Activated naive CD8-positive, alpha-beta T cell treated with anti-CD3 and anti-CD28 coated beads for 36 hours (primary cell): ENCODE measurements at regions not wholly inside any gene's neighbourhood (a gene's known extent, or its start where the extent isn't known, plus 50 kb on each side); places are given as distances from the start of the nearest gene placed in this dataset.

ENCODE experiments used
- DNase-seq: peaks from one replicate; pipeline ENCODE4 v3.0.0; 2021
- H3K27ac Mint-ChIP-seq: one replicate; pipeline ENCODE4 v1.8.0; 2022; ENCODE audit warnings: mild to moderate bottlenecking, moderate library complexity, mixed read lengths
- H3K27me3 Mint-ChIP-seq: one replicate; pipeline ENCODE4 v1.8.0; 2022; ENCODE audit warnings: mild to moderate bottlenecking, mixed read lengths
- H3K36me3 Mint-ChIP-seq: one replicate; pipeline ENCODE4 v1.8.0; 2021; ENCODE audit warnings: mild to moderate bottlenecking, mixed read lengths
- H3K4me1 Mint-ChIP-seq: one replicate; pipeline ENCODE4 v1.8.0; 2021; ENCODE audit warnings: mixed read lengths
- H3K4me3 Mint-ChIP-seq: one replicate; pipeline ENCODE4 v1.8.0; 2022; ENCODE audit warnings: mild to moderate bottlenecking, moderate library complexity, mixed read lengths
- H3K9me3 Mint-ChIP-seq: one replicate; pipeline ENCODE4 v1.8.0; 2022; ENCODE audit warnings: mixed read lengths

GRCh38 chr18:1458547-1458946 lies 553.9 kb downstream of the ADCYAP1 start:
- H3K27ac Mint-ChIP-seq, result no peak overlapping the region
- H3K4me3 Mint-ChIP-seq, result no peak overlapping the region
- H3K36me3 Mint-ChIP-seq, result no peaks in the 10 kb centered on the region
- H3K27me3 Mint-ChIP-seq, result no peaks in the 10 kb centered on the region
- DNase-seq, result no peak
- peaks cover 11% of the 10 kb centered on the region for H3K9me3 Mint-ChIP-seq
- H3K4me1 Mint-ChIP-seq, result no peaks in the 10 kb centered on the region

GRCh38 chr18:1463981-1464380 lies 559.3 kb downstream of the ADCYAP1 start:
- peaks cover 6% of the 10 kb centered on the region for H3K9me3 Mint-ChIP-seq
- H3K27ac Mint-ChIP-seq, result no peak overlapping the region
- H3K36me3 Mint-ChIP-seq, result no peaks in the 10 kb centered on the region
- no peaks in the 10 kb centered on the region for H3K27me3 Mint-ChIP-seq
- DNase-seq, result no peak
- H3K4me3 Mint-ChIP-seq, result no peak overlapping the region
- no peaks in the 10 kb centered on the region for H3K4me1 Mint-ChIP-seq

GRCh38 chr18:1464444-1465217 lies 560.0 kb downstream of the ADCYAP1 start:
- no peaks in the 10 kb centered on the region for H3K4me1 Mint-ChIP-seq
- DNase-seq, result no peak
- H3K36me3 Mint-ChIP-seq, result no peaks in the 10 kb centered on the region
- no peak overlapping the region for H3K27ac Mint-ChIP-seq
- H3K27me3 Mint-ChIP-seq, result no peaks in the 10 kb centered on the region
- peaks cover 6% of the 10 kb centered on the region for H3K9me3 Mint-ChIP-seq
- H3K4me3 Mint-ChIP-seq, result no peak overlapping the region

DNA sequence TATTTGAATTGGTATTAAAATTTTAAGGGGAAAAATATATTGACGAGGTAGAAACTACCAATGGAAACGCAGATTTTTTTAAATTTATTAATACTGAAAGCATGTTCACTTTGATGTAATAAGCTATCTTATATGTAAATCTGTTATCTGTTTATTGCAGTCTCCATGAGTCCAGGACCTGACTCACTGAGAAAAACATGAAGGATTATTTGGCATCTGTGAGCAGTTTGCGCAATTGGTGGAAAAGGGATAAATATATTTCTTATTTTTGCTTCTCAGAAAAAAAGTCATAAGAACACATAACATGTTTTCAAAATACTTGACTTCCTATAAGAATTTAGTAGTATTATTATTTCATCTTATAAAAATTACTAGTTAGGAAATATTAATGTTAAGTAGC lies 561.4 kb downstream of the ADCYAP1 start:
- Mint-ChIP-seq H3K9me3 (peaks cover 1% of the 10 kb centered on the region), H3K27ac (no peak overlapping the region), H3K27me3 (no peaks in the 10 kb centered on the region), H3K36me3 (no peaks in the 10 kb centered on the region), H3K4me3 (no peak overlapping the region), H3K4me1 (no peaks in the 10 kb centered on the region)
- DNase-seq, result no peak

DNA sequence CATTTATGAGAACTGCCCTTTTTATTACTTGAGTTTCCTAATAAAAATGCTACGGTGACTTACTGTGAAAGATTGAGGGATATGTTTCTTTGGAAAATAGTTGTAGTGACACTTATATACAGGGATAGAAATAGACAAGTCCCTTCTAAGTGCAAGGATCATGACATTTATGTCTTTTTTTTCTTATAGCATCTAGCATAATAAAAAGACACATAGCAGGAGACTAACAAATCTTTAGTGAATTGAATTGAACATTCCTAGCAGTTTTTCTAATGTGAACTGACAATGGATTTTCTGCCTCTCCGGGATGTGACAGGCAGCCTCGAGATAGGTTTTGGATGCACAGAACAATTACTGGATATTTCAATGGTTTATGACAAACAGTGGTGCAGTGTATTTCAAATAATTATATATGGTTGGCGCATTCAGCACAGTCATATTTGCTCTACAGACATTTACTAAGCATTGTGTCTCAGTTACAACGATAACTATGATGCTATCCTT lies 562.8 kb downstream of the ADCYAP1 start:
- no peaks in the 10 kb centered on the region for H3K27me3 Mint-ChIP-seq
- no peak overlapping the region for H3K27ac Mint-ChIP-seq
- DNase-seq, result no peak
- H3K4me1 Mint-ChIP-seq, result no peaks in the 10 kb centered on the region
- no peak overlapping the region for H3K4me3 Mint-ChIP-seq
- H3K36me3 Mint-ChIP-seq, result no peaks in the 10 kb centered on the region
- H3K9me3 Mint-ChIP-seq, result no peaks in the 10 kb centered on the region

GRCh38 chr18:1468550-1468949 lies 563.9 kb downstream of the ADCYAP1 start:
- DNase-seq, result no peak
- Mint-ChIP-seq H3K27ac (no peak overlapping the region), H3K36me3 (no peaks in the 10 kb centered on the region), H3K4me1 (no peaks in the 10 kb centered on the region), H3K9me3 (no peaks in the 10 kb centered on the region), H3K4me3 (no peak overlapping the region), H3K27me3 (no peaks in the 10 kb centered on the region)

- no peak for DNase-seq
- Mint-ChIP-seq H3K4me1 (no peaks in the 10 kb centered on the region), H3K27ac (no peak overlapping the region), H3K9me3 (peaks cover 2% of the 10 kb centered on the region), H3K36me3 (no peaks in the 10 kb centered on the region), H3K4me3 (no peak overlapping the region), H3K27me3 (no peaks in the 10 kb centered on the region)
Observed at GRCh38 chr18:1475867-1476266, 571.2 kb downstream of the ADCYAP1 start.

- H3K4me1 Mint-ChIP-seq, result no peaks in the 10 kb centered on the region
- no peaks in the 10 kb centered on the region for H3K27me3 Mint-ChIP-seq
- H3K4me3 Mint-ChIP-seq, result no peak overlapping the region
- H3K36me3 Mint-ChIP-seq, result no peaks in the 10 kb centered on the region
- no peak overlapping the region for H3K27ac Mint-ChIP-seq
- DNase-seq, result no peak
- H3K9me3 Mint-ChIP-seq, result peaks cover 2% of the 10 kb centered on the region
Observed at GRCh38 chr18:1480309-1480708, 575.6 kb downstream of the ADCYAP1 start.

GRCh38 chr18:1481577-1481976 lies 576.9 kb downstream of the ADCYAP1 start:
- H3K4me3 Mint-ChIP-seq, result no peak overlapping the region
- H3K36me3 Mint-ChIP-seq, result no peaks in the 10 kb centered on the region
- H3K27ac Mint-ChIP-seq, result no peak overlapping the region
- no peak for DNase-seq
- H3K27me3 Mint-ChIP-seq, result no peaks in the 10 kb centered on the region
- H3K4me1 Mint-ChIP-seq, result no peaks in the 10 kb centered on the region
- H3K9me3 Mint-ChIP-seq, result peaks cover 4% of the 10 kb centered on the region

- Mint-ChIP-seq H3K4me1 (no peaks in the 10 kb centered on the region), H3K36me3 (no peaks in the 10 kb centered on the region), H3K9me3 (peaks cover 5% of the 10 kb centered on the region), H3K4me3 (no peak overlapping the region), H3K27me3 (no peaks in the 10 kb centered on the region), H3K27ac (no peak overlapping the region)
- no peak for DNase-seq
Observed at GRCh38 chr18:1483385-1483784, 578.7 kb downstream of the ADCYAP1 start.

DNA sequence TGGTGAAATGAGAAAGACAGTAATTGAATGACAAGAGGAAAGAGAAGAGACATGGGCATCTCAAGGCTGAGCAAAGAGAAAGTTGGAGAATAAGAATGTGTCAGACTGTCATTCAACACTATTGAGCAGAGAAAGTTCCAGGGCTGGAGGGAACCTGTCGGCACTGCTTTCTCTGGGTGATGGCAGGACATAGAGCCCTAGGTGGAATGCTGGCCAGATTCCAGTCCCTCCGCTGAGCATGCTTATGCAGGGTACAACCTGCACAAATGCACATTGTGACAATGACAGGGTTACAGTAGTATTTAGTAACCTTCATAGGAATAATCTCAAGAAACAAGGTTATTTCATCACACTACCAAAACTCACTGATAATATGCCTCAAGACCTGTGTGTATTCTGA lies 582.8 kb downstream of the ADCYAP1 start:
- H3K4me1 Mint-ChIP-seq, result no peaks in the 10 kb centered on the region
- peaks cover 10% of the 10 kb centered on the region for H3K9me3 Mint-ChIP-seq
- H3K36me3 Mint-ChIP-seq, result no peaks in the 10 kb centered on the region
- no peak overlapping the region for H3K4me3 Mint-ChIP-seq
- H3K27ac Mint-ChIP-seq, result no peak overlapping the region
- DNase-seq, result no peak
- no peaks in the 10 kb centered on the region for H3K27me3 Mint-ChIP-seq

DNA sequence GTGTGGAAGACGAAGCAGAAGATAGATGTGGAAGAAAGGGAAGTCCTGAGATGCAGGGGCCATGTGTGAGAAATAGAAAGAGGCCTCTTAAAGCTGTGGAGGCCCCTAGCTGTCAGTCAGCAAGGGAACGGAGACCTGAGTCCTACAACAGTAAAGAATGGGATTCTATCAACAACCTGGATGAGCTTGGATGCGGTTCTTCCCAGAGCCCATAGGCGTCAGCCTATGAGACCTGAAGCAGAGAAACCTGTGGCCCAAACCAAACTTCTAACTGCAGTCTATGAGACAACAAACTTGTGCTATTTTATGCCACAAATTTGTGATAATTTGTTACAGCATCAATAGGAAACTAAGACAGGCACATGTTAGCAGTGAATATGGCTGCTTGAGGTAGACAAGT lies 583.7 kb downstream of the ADCYAP1 start:
- H3K9me3 Mint-ChIP-seq, result peaks cover 12% of the 10 kb centered on the region
- no peaks in the 10 kb centered on the region for H3K27me3 Mint-ChIP-seq
- H3K36me3 Mint-ChIP-seq, result no peaks in the 10 kb centered on the region
- DNase-seq, result no peak
- no peak overlapping the region for H3K27ac Mint-ChIP-seq
- no peak overlapping the region for H3K4me3 Mint-ChIP-seq
- H3K4me1 Mint-ChIP-seq, result no peaks in the 10 kb centered on the region

DNA sequence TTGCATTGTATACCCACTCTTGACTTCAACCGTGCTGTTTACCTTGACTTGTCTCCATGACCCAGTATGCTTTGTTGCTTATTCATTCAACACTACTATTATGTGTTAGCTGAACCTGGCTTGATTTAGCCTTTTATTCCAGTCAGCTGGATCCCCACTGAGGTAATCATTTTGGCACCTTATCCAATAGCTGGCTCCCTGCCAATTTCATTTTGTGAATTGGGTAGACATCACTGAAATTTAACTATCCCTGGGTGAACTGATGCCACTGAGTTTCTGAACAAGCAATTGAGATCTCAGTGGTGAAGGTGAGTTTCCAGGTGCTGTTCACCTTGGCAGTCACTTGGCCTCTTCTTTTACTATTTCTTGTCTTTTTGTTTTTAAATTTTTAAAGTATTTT lies 584.3 kb downstream of the ADCYAP1 start:
- H3K4me3 Mint-ChIP-seq, result no peak overlapping the region
- no peaks in the 10 kb centered on the region for H3K4me1 Mint-ChIP-seq
- H3K27ac Mint-ChIP-seq, result no peak overlapping the region
- H3K27me3 Mint-ChIP-seq, result no peaks in the 10 kb centered on the region
- no peaks in the 10 kb centered on the region for H3K36me3 Mint-ChIP-seq
- peaks cover 12% of the 10 kb centered on the region for H3K9me3 Mint-ChIP-seq
- DNase-seq, result no peak

- H3K4me1 Mint-ChIP-seq, result no peaks in the 10 kb centered on the region
Observed at GRCh38 chr18:1495387-1495786, 590.7 kb downstream of the ADCYAP1 start.

DNA sequence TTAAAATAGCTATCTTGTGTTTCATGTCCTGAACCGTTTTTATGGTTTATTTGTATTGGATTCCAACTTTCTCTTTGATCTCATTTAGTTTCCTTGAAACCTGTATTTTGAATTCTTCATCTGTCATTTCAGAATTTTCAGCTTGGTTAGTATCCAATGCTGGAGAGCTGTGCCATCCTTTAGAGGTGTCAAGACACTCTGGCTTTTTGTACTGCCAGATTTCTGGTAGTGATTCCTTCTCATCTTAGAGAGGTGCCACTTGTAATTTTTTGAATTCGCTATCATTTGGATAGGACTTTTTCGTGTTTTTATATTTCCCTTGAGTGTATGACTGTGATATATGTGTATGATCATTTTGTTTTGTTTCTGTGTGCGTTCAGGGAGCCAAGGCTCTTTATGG lies 591.4 kb downstream of the ADCYAP1 start:
- no peaks in the 10 kb centered on the region for H3K4me1 Mint-ChIP-seq
- no peaks in the 10 kb centered on the region for H3K36me3 Mint-ChIP-seq
- H3K27me3 Mint-ChIP-seq, result no peaks in the 10 kb centered on the region
- peaks cover 15% of the 10 kb centered on the region for H3K9me3 Mint-ChIP-seq
- no peak for DNase-seq
- H3K4me3 Mint-ChIP-seq, result no peak overlapping the region
- H3K27ac Mint-ChIP-seq, result no peak overlapping the region

More at GRCh38 chr18:1495387-1495786, 590.7 kb downstream of the ADCYAP1 start:
- no peak for DNase-seq
- H3K27me3 Mint-ChIP-seq, result no peaks in the 10 kb centered on the region
- H3K36me3 Mint-ChIP-seq, result no peaks in the 10 kb centered on the region
- H3K4me3 Mint-ChIP-seq, result no peak overlapping the region
- H3K9me3 Mint-ChIP-seq, result peaks cover 15% of the 10 kb centered on the region
- H3K27ac Mint-ChIP-seq, result no peak overlapping the region

DNA sequence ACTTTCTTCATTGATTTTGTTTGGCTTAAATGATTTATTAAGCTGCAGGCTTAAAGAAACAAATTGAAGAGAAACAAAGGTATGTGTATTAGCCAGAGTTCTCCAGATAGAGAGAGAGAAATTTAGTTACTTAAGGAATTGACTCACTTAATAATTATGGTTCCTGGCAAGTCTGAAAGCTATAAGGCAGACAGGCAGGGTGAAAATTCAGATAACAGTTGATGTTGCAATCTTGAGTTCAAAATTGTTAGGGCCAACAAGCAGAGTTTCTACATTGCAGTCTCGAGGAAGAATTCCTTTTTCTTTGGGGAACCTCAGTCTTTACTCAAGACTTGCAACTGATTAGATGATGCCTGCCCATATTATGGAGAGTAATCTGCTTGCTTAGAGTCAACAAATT lies 593.5 kb downstream of the ADCYAP1 start:
- DNase-seq, result no peak
- Mint-ChIP-seq H3K36me3 (no peaks in the 10 kb centered on the region), H3K9me3 (peaks cover 8% of the 10 kb centered on the region), H3K4me3 (no peak overlapping the region), H3K27ac (no peak overlapping the region), H3K4me1 (no peaks in the 10 kb centered on the region), H3K27me3 (no peaks in the 10 kb centered on the region)
